GM19395 (cell line): ENCODE measurements at regions not wholly inside any gene's neighbourhood (a gene's known extent, or its start where the extent isn't known, plus 50 kb on each side); places are given as distances from the start of the nearest gene placed in this dataset.
A peak's percentile ranks its signal among the peaks of the same experiment; 100 is the strongest.
"Not testable (repeated sequence)": the region's sequence is repeated elsewhere in the genome, so short reads cannot be mapped to it uniquely, and the experiment has no call there.

Experiments
- ATAC-seq: cut with Tn5 transposase; IDR thresholded peaks from one replicate; pipeline ENCODE4 v1.9.1; 2021; ENCODE audit warnings: mild to moderate bottlenecking, moderate library complexity; ENCODE audit not compliant: unreplicated experiment

- ATAC-seq, result no peak
Observed at GRCh38 chr16:16989368-16989767, 481.4 kb downstream of the XYLT1 start.

- no peak for ATAC-seq
Observed at GRCh38 chr16:16991711-16992110, 479.0 kb downstream of the XYLT1 start.

- ATAC-seq, result no peak
Observed at GRCh38 chr16:16992975-16993765, 477.6 kb downstream of the XYLT1 start.

- no peak for ATAC-seq
Observed at GRCh38 chr16:16994831-16995230, 475.9 kb downstream of the XYLT1 start.

GRCh38 chr16:16996827-16997226 lies 473.9 kb downstream of the XYLT1 start:
- ATAC-seq, result no peak

GRCh38 chr16:16997349-16997748 lies 473.4 kb downstream of the XYLT1 start:
- no peak for ATAC-seq

DNA sequence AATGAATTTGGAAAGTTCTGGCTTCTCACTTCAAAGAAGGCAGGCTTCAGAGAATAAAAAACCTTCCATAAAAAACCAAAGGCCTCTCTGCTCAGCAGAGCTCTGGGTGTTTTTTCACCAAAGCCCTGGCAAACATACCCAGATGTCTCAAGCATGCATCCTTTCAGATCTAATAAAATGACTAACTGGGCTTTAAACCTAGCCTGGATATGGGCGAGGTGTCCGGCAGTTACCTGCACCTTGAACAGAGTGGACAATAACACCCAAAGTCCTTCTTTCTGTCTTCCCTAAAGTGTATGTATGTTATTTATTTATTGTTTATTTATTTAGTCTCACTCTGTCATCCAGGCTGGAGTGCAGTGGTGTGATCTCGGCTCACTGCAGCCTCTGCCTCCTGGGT lies 469.3 kb downstream of the XYLT1 start:
- ATAC-seq, result no peak

- ATAC-seq, result no peak
Observed at GRCh38 chr16:17002565-17002964, 468.2 kb downstream of the XYLT1 start.

GRCh38 chr16:17005963-17006362 lies 464.8 kb downstream of the XYLT1 start:
- ATAC-seq, result not testable (repeated sequence)

DNA sequence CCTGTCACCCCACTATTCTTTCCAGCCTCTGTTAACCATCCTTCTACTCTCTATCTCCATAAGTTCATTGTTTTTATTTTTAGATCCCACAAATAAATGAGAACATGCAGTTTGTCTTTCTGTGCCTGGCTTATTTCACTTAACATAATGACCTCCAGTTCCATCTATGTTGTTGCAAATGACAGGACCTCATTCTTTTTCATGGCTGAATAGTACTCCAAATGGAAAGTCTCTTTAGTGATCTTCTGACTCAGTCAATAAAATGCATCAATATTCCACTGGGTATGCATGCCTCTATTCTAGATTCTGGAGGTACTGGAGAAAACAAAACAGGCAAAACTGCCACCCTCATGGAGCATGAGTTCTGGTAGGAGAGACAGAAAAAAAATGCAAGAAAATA lies 459.0 kb downstream of the XYLT1 start:
- ATAC-seq, result no peak

DNA sequence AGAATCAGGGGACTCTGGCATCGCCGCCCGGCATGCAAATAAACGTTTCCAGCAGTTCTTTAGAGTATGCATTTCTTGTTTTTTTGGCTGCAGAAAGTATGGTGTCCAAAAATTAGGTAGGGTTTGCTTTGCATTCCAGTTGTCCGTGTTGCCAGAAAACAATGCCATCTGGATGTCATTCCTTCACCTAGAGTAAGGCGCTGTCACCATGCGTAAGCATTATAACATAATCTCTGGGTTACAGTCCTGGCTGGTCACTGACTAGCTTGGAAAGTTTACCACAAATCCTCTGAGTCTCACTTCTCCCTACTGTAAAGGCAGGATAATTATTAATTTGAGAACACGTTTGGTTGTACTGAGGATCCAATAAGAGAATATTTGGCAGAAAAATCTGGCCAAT lies 457.7 kb downstream of the XYLT1 start:
- ATAC-seq, result no peak

GRCh38 chr16:17014484-17015121 lies 456.2 kb downstream of the XYLT1 start:
- ATAC-seq, result no peak

DNA sequence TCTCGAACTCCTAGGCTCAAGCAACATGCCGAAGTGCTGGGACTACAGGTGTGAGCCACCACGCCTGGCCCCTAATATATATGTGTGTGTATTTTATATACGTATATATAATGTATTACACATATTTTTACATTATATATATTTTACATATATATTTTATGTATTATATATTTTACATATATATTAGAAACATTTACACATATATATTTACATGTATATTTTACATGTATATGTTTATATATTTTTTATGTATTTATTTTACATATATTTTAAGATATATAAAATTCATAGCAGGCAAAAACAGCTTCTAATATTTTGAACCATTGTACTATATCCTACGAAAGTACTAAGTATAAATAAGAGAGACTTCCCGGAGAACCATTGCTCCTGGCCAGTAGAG lies 455.1 kb downstream of the XYLT1 start:
- ATAC-seq, result no peak

GRCh38 chr16:17017442-17017841 lies 453.3 kb downstream of the XYLT1 start:
- ATAC-seq, result no peak

- ATAC-seq, result no peak
Observed at GRCh38 chr16:17018585-17018939, 452.2 kb downstream of the XYLT1 start.

GRCh38 chr16:17019366-17019765 lies 451.4 kb downstream of the XYLT1 start:
- ATAC-seq, result no peak

DNA sequence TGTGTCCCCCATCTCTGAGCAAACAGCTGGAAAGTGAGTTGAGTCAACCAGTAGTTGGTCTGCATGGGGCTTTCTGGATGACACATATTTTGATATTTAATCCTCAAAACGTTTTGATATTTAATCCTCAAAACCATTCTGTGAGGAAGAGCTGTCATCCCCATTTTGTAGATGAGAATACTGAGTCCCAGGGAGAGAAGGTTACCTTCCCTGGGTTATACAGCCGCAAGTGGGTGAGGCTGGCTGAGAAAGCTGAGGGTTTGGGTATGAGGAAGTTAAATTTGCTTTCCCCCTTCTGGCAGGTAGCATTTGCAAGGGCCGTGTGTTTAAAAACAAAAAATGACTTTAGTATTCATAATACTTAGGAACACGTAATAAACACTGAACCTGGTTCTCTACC lies 447.2 kb downstream of the XYLT1 start:
- no peak for ATAC-seq

- ATAC-seq, result no peak
Observed at GRCh38 chr16:17024514-17024913, 446.2 kb downstream of the XYLT1 start.

- peak; percentile 84 for ATAC-seq
Observed at GRCh38 chr16:17026600-17027242, 444.0 kb downstream of the XYLT1 start.

GRCh38 chr16:17027488-17028129 lies 443.2 kb downstream of the XYLT1 start:
- ATAC-seq, result no peak

GRCh38 chr16:17029602-17030350 lies 441.0 kb downstream of the XYLT1 start:
- ATAC-seq, result no peak
